HG02588 (cell line): ENCODE measurements at regions not wholly inside any gene's neighbourhood (a gene's known extent, or its start where the extent isn't known, plus 50 kb on each side); places are given as distances from the start of the nearest gene placed in this dataset.

Source experiments
- ATAC-seq: cut with Tn5 transposase; IDR thresholded peaks from one replicate; pipeline ENCODE4 v1.9.1; 2021; ENCODE audit warnings: mild to moderate bottlenecking, moderate library complexity; ENCODE audit not compliant: unreplicated experiment

DNA sequence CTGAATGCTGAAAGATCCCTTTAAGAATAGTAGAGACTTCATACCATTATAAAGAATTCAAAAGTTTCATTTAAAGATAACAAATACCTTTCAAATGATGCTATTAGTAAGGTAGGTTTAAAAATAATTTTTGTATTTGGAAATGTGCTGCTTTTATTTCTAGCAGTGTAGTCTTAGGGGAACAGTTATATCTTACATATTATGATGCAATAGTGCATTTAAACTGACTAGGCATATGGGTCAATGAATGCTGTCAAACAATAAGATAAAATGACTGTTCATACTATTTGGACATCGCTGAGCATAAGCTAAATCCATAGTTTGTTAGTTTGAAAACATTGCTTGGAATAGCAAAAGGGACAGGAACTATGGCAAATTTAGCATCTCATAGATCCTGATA, 354.8 kb upstream of the SEMA3A start:
- no peak for ATAC-seq

DNA sequence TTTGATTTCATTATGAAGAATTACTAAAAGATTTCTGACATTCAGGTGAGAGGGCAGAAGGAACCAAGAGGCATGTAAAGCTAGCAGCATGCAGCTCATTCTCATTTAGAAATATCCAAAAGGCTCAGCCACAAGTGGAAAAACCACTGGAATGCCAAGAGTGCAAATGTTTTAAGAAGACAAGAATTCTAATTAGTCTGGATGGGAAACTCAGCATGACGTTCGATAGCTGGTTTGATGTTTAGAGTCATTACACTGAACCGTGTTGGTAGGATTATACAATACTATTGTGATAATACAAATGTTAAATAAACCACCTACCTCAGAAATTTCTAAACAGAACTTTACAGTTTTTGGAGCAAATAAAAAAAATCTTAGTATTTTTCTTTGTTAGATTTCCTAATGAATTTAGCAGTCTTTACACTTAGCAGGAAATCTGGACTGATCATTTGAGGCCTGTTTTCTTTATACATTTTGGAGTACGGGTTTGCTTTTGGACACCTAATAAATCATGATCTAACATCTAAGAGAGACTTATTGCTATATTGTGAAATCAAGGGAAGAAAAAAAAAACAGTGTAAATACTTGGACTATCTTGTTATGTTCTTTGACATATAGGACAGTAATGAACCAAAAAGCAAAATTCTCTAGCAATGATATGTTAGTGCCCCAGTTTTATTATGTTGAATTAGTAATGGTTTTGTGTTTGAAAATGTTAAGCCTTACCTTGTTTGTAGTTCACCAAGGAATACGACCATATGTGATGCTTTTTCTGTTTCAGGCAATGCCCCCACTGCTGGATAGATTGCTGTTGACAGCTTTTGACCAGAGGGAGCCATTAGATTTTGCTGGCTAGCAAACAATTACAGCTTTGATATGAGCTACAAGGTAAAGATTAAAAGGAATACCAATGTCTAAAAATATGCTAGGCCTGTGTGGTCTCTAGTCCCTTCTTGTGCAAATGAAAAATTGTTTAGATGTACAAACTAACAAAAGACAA, 354.1 kb upstream of the SEMA3A start:
- no peak for ATAC-seq

DNA sequence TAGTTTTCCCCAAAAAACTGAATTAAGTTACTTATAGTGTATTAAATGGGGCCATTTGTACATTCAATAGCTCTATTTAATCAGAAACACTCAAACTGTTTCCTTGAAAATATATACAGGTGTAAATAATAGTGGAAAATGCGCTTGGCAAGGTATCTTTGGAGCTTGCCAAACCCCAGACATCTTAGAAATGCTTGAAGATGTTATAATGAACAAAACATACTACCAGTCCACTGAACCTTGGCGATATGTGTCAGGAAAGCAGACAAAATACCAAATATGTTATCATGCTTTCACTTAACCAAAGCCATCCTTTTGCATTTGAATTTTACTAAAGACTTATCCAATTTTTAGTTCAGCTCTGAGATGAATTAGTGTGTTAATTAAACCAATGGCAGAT, 352.7 kb upstream of the SEMA3A start:
- ATAC-seq: no peak

DNA sequence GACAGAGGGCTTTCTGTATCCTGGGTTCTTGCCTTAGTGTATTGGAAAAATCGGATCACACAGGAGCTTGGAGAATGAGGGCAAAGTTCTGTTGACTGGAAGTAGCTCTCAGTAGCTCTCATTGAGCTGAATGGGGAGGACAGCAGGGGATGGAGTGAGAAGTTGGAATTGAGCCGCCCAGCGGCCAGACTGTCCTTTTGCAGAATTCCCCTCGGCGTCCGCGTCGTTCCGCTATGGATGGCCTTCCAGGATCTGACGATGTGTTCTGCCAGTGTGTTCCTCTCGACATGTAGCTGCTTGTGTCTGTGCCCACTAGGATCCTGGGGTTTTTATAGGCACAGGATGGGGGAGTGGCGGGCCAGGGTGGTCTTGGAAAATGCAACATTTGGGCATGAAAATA, 351.8 kb upstream of the SEMA3A start:
- no peak for ATAC-seq

DNA sequence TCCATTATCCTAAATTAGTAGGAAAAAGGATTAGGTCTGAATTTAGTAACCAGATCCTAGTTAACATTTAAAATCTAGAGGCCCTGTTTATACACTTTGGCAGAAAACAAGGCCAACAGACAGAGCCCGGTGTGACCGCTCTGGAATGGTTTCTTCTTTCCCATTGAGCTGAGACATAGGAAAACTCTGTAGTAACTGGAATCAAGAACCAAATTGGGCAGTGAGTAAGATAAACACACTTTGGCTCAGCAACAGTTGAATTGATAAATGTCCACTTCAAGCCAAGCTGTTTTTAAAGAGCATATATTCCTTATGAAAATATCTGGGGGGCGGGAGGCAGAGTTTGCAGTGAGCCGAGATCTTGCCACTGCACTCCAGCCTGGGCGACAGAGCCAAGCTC, 343.7 kb upstream of the SEMA3A start:
- no peak for ATAC-seq

DNA sequence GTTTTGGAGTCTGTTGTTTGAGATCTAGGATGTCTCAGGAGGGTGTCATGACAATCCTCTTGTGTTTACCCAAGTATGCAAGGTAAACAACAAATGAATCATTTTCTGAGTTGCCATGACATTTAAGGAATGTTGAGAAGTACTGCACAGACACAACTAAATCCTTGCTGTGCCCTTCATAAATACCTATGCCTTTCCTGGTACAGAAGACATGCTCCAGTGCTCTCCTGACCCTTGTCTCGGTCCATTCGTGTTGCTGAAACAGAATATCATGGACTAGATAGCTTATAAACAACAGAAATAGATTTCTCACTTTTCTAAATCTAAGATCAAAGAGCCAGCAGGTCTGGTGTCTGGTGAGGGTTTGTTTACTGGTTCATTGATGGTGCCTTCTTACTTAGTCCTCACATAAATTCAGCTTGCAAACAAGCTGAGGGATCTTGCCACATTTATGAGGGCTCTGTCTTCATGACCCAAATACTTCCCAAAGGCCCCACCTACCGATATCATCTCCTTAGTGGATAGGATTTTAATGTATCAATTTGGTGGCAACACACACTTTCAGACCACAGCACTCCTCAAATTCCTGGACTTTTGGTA, 341.8 kb upstream of the SEMA3A start:
- no peak for ATAC-seq

DNA sequence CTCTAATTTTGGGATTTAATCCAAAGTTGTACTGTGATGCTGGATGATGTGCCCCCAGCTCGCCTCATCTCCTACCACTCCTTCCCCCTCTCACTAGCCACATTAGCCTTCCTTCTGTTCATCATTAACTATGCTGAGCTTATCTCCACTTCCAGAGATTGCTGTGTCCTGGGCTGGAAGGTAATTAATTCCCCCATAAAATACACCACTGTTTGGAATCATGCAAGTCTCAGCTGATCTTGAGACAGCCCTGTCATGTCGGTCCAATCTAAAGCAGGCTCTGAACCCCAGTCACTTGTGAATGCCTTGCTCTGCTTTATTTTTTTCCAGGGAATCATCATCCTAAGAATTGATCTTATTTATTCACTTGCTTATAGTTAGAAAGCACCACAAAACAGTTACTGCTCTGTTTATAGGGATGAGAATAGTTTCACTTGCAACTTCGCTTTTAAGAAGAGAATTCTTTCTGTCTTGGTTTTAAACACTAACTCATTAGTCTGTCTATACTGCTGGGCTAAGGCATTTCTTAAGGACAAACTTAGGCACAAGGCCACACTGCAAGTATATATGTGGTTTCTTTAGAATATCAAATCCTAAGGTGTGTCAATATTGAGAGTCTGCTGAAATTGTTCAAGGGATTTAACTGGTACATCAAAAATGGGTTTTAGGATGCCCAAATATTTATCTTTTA, 341.1 kb upstream of the SEMA3A start:
- no peak for ATAC-seq

DNA sequence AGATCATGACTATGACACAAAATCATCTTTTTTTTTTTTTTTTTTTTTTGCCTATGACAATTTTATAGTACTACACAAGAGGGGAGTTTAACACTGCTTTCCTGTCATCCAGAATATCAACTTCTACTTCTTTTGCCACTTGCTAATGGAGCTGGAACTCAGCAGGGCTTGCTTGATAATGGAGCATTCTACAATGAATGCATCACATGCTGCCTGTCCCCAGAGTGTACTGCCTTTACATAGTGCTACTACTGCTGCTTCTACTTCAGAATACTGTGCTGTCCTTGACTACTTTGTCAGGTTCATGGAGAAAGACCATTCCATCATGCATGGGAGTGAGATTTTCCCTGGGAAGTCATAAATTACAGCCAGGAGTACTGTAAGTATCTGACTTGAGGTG, 338.6 kb upstream of the SEMA3A start:
- ATAC-seq: no peak

DNA sequence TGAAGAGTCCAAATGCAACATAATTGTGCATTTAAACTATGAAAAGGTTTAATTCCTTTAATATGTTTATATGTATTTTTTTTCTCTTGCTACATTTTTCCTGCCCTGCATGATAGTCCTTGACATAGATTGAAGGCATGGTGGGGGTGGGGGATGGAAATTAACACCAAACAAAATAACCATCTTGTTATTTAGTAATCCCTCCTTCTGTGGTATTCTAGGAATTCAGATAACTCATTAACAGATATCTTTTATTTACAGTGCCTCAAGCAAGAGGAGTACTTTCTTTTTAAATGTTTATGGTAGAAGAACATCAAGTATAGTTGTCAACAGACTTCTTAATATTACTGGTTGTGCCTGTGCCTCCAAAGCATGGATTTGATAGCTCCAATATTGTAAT, 337.6 kb upstream of the SEMA3A start:
- ATAC-seq: no peak

DNA sequence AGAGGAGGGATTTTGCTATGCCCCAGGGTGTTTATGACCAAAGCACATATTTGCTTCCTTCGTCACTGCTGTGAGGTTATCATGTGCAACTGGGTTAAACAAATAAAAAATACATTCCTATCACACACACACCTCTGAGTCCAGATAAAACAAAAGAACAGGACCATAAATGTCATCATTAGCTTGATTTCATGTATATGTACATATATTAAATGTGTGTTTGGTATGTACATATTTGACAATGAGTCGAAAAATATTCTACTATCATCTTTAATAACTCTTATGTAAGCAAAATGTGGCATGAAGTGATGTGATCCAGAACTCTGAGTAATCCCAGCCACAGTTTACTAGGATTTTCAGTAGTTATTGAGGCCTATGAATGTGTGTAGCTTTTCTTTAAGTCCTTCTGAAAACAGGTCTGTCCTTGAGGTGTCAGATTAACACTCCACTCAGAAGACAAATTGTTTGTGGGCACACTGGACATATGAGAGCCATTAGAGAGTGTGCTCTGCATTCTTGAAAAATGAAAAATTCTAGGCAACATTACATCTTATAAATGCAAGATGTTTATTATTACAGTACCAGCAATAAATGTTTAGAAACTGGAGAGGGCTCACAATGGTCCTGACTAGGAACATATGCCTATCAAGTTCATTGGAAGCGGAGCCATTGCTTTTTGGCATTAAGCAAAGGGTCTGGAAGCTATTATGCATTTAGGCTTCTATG, 335.1 kb upstream of the SEMA3A start:
- no peak for ATAC-seq

DNA sequence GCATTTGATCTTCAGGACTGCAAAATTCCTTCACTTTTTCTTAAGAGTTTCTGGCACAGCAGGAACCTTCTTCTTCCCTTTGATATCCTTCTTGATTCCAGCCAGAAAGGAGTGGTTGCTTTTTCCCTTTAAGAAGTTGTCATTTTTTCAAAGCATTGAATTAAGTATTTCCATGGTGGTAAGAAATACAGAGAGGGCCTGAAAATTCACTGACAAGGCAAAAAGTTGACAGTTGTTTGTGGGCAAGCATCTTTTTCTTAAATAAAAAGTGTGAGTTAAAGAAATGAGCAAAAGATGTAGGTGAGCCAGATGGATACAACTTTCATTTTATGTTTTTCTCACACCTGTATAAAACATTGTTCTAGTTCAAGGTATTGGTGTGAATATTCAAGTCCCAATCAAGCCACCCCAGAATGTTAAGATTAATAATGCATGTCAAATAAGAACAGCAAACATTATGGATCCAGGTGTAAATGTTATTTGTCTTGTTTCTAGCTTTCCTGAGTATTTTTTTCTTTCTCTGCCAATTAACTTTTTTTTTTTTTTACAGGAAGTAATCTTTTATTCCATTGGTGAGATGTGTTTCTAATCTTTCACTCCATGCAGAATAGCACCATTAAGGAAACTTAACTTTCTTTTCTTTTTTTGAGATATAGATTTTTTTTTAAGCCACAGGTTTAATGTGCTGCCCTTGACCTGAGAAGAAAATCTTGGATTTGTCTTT, 334.3 kb upstream of the SEMA3A start:
- ATAC-seq: no peak

DNA sequence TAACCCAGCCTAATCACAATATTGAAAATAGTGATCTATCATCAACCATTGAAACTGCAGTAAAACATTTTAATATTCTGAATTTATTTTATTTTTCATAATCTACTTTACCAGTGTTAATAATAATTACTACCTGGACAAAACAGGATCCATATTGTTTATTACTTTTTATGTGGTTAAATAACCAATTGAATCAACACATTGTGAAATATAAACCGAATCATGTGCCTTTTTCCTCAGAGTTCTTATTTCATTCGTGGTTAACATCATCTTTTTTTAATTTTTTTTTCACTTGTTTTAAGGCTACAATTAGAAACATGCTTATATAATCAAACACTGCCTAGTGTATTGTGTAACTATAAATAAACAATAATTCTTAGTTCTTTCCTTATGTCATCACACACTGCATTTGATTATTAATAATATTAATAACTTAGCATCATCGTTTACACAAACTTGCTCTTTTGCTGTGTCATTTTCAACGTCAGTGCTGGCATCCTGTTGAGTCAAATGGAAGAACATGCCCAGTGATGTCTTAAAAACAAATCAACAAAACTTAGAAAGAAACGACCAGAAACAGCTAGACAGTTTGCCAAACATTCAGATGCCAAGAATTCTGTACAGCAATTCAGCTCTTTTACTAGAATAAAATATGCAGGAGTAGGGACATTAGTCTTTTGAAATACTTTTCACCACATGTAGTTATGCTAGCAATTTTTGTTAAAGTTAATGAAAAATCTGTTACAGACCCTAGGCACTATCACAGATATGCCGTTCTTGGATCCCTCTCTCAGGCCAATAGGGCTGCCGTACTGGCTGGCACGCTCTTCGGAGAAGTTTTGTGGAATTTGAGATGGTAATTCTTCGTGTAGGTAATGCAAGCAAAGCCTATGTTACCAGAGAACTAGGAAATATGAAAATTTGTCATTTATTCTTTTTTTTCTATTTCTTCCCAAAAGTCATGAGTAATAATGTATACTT, 330.4 kb upstream of the SEMA3A start:
- ATAC-seq: no peak

DNA sequence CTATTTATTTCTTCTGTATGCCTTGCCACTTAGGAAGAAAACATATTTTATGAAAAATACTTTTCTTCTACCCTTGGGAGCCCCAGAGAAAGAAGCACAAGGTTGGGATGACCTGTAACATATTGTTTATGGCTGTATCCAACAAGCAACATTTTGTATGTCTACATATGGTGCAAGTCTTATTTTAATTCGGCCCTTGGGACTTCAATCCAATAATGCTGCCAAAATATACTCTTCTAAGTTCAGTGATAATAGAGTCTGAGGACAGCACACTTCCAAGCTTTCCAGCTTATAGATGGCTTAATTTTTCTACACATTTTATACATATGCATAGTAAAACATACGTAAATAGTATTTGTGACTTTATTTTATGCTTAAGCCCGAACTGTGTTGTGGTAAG, 318.5 kb upstream of the SEMA3A start:
- ATAC-seq: no peak

DNA sequence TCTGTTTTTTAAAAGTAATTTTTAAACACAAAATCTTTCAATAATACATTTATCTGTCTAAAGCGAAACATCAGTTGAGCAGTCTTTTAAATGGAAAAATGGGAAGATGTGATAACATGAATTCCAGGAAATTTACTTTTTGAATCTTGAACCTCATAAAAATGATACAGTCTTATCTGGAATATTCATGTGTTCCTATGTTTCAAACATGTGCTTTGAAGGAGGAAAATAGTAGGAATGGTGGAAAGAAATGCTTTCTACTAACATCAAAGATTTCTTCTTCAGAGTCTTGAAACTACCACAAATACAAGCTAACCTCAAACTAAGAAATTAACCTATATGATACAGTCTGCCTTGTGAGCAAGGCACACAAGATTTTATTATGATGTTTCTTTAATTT, 317.5 kb upstream of the SEMA3A start:
- ATAC-seq: no peak

DNA sequence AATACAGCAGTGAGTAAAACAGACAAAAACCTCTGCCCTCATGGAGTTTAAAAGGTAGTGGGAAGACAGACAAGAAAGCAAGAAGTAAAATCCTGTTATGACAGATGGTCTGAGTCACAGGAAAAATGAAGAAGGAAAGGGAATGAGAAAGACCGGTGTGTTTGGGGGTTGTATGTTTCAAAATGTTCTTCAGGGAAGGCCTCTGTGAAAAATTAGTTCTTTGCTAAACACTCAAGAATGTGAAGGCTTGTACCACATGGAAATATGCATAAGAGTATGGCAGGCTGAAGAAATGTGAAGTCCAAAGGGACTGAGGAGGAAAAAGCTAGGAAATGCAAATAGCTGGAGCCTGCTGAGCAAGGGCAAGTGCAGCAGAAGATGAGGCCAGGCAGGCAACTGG, 315.9 kb upstream of the SEMA3A start:
- ATAC-seq: no peak

DNA sequence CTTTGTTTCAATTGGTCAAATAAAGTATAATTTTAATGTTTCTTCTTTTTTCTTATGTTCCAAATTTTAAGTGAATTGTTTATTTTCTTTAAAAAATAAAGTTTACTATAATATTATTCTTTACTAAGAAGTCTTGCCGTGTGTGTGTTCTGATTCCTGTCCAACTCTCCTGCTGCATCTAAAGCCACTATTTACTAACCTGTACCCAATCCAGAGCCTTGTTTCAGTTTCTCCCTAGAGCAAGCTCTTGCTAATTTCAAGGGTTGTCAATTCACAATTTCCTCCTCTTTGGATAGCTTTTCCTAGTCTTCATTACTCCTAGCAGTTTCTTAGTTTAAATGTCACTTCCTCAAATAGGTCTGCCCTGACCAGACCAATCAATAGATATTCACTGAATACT, 314.9 kb upstream of the SEMA3A start:
- ATAC-seq: no peak

DNA sequence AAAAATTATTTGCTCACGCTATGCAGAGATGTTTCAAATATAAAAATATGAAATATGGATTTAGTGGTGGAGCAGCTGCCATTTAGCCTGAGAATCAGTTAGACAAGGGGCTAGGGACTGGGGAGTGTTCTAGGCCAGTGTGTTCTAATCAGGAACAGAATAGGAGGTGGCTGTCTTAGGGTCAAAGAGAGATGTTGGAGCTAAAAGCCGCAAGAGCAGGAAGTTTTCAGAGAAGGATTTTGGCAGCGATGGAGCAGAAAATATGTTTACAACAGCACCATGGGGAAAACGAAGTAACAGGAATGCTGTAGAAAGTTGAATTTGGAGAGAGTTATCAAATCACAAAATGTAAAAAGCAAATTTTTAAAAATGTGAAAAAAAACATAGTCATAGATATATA, 314.0 kb upstream of the SEMA3A start:
- no peak for ATAC-seq

DNA sequence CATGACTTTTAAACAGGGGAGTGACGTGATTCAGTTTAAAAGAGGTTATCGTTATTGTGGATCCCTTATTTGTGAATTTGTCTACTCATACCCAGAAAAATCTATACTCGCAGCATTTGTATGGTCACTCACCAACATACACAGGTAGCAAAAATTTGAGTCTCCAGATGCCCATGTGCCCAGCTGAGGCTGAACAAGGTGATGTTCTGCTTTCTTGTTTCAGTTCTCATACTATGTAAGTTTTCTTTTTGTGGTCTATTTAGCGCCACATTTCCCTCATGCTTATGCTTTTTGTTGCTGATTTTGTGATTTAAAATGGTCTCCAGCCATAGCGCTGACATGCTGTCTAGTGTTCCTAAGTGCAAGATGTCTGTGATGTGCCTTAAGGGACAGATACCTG, 312.9 kb upstream of the SEMA3A start:
- ATAC-seq: no peak

DNA sequence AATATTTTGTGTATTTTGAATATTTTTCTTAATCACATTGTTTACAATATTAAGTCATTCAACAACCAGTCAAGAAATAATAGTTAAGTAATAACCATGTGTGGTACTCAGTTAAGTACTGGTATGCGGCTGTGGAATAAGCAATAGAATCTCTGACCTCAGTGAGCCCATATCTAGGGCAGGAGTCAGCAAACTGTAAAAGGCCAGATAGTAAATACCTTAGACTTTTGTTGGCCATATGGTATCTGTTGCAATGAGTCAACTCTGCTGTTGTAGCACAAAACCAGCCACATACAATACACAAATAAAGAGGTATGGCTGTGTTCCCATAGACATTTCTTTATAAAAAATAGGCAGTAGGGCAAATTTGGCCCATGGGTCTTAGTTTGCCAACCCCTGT, 311.6 kb upstream of the SEMA3A start:
- no peak for ATAC-seq
